Stimulated activated CD4-positive, alpha-beta T cell treated with anti-CD3 and anti-CD28 coated beads, TNF-alpha, amount 100 ng/mL, for 4 hours (primary cell): ENCODE measurements at regions not wholly inside any gene's neighbourhood (a gene's known extent, or its start where the extent isn't known, plus 50 kb on each side); places are given as distances from the start of the nearest gene placed in this dataset.
A peak's percentile ranks its signal among the peaks of the same experiment; 100 is the strongest.

Experiments
- DNase-seq, 3 experiments: peaks; one replicate each; pipeline ENCODE4 v3.0.0-alpha.2; 2020; ENCODE audit warnings: low read depth in 3 of 3

GRCh38 chr21:38985568-38986378 lies 180.0 kb downstream of the ETS2 start:
- DNase-seq, result peak in 1 of 3 experiments; percentile 16

GRCh38 chr21:38984982-38985567 lies 179.3 kb downstream of the ETS2 start:
- DNase-seq, result no peak

- no peak for DNase-seq
Observed at GRCh38 chr21:38984568-38984967, 178.8 kb downstream of the ETS2 start.

GRCh38 chr21:38983560-38983959 lies 177.8 kb downstream of the ETS2 start:
- DNase-seq, result no peak

GRCh38 chr21:38982804-38983203 lies 177.1 kb downstream of the ETS2 start:
- no peak for DNase-seq

- DNase-seq, result no peak
Observed at GRCh38 chr21:38982096-38982495, 176.4 kb downstream of the ETS2 start.

- no peak for DNase-seq
Observed at GRCh38 chr21:38980416-38981313, 174.9 kb downstream of the ETS2 start.

- no peak for DNase-seq
Observed at GRCh38 chr21:38979271-38980121, 173.8 kb downstream of the ETS2 start.

GRCh38 chr21:38976900-38977299 lies 171.2 kb downstream of the ETS2 start:
- DNase-seq, result no peak

GRCh38 chr21:38973552-38973951 lies 167.8 kb downstream of the ETS2 start:
- DNase-seq, result no peak

GRCh38 chr21:38972078-38972477 lies 166.3 kb downstream of the ETS2 start:
- no peak for DNase-seq

GRCh38 chr21:38970765-38971164 lies 165.0 kb downstream of the ETS2 start:
- DNase-seq, result no peak

GRCh38 chr21:38968887-38969543 lies 163.3 kb downstream of the ETS2 start:
- DNase-seq, result no peak

GRCh38 chr21:38965910-38966504 lies 160.3 kb downstream of the ETS2 start:
- no peak for DNase-seq

- DNase-seq, result no peak
Observed at GRCh38 chr21:38965241-38965640, 159.5 kb downstream of the ETS2 start.

GRCh38 chr21:38963006-38963405 lies 157.3 kb downstream of the ETS2 start:
- DNase-seq, result no peak

GRCh38 chr21:38960251-38960650 lies 154.5 kb downstream of the ETS2 start:
- DNase-seq, result no peak

GRCh38 chr21:38959692-38960061 lies 153.9 kb downstream of the ETS2 start:
- DNase-seq, result no peak

GRCh38 chr21:38958940-38959691 lies 153.4 kb downstream of the ETS2 start:
- DNase-seq, result no peak

- no peak for DNase-seq
Observed at GRCh38 chr21:38958323-38958705, 152.6 kb downstream of the ETS2 start.
